ENCODE measurements at regions not wholly inside any gene's neighbourhood (a gene's known extent, or its start where the extent isn't known, plus 50 kb on each side); places are given as distances from the start of the nearest gene placed in this dataset.

- Histone ChIP-seq H3K79me2 (ENCODE audit: insufficient read depth, low read length) (no peaks in the 10 kb centered on the region), H3K9me2 (ENCODE audit: insufficient read depth) (no peaks in the 10 kb centered on the region), H3K4me3 (replicated peaks in 1 of 2; ENCODE audit: low read depth in 1 of 2, low read length in 2 of 2) (no peak overlapping the region), H3K27me3 (ENCODE audit: insufficient read depth, low read length) (no peaks in the 10 kb centered on the region), H3K9ac (ENCODE audit: low read length) (no peak overlapping the region), H4K20me1 (ENCODE audit: insufficient read depth) (no peaks in the 10 kb centered on the region), H3K9me3 (ENCODE audit: control insufficient read depth in 1 of 2, insufficient read depth in 1 of 2, low read depth in 1 of 2, low read length in 2 of 2) (no peaks in the 10 kb centered on the region), H3K27ac (ENCODE audit: low read depth, low read length) (no peak overlapping the region), H3K36me3 (ENCODE audit: control insufficient read depth in 1 of 2, insufficient read depth in 2 of 2, low read length in 2 of 2) (no peaks in the 10 kb centered on the region), H2AFZ (ENCODE audit: low read depth, low read length, poor library complexity, severe bottlenecking) (no peak overlapping the region), H3K4me1 (ENCODE audit: control insufficient read depth in 1 of 2, insufficient read depth in 2 of 2, low read length in 2 of 2) (no peaks in the 10 kb centered on the region), H3K4me2 (ENCODE audit: low read length) (no peak overlapping the region)
- TF ChIP-seq, protein P1, sequence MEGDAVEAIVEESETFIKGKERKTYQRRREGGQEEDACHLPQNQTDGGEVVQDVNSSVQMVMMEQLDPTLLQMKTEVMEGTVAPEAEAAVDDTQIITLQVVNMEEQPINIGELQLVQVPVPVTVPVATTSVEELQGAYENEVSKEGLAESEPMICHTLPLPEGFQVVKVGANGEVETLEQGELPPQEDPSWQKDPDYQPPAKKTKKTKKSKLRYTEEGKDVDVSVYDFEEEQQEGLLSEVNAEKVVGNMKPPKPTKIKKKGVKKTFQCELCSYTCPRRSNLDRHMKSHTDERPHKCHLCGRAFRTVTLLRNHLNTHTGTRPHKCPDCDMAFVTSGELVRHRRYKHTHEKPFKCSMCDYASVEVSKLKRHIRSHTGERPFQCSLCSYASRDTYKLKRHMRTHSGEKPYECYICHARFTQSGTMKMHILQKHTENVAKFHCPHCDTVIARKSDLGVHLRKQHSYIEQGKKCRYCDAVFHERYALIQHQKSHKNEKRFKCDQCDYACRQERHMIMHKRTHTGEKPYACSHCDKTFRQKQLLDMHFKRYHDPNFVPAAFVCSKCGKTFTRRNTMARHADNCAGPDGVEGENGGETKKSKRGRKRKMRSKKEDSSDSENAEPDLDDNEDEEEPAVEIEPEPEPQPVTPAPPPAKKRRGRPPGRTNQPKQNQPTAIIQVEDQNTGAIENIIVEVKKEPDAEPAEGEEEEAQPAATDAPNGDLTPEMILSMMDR (IDR thresholded peaks at IDR 0.05 in 2 of 3, conservative IDR thresholded peaks at IDR 0.05 in 1 of 3; ENCODE audit: borderline replicate concordance in 1 of 3, insufficient read depth in 1 of 3, low read depth in 2 of 3, low read length in 2 of 3): no peak
- TF ChIP-seq ZFX (IDR thresholded peaks at IDR 0.05) (no peak), POLR2AphosphoS5 (IDR thresholded peaks at IDR 0.05; ENCODE audit: low read depth, low read length) (no peak), EZH2 (IDR thresholded peaks at IDR 0.05) (no peak), YY1 (IDR thresholded peaks at IDR 0.05; ENCODE audit: extremely low read depth, insufficient replicate concordance, low read depth, low read length) (no peak), EZH2phosphoT487 (IDR thresholded peaks at IDR 0.05; ENCODE audit: borderline replicate concordance) (no peak), TCF7L2 (IDR thresholded peaks at IDR 0.05; ENCODE audit: borderline replicate concordance, extremely low read depth, insufficient read depth, insufficient read length) (no peak), REST (IDR thresholded peaks at IDR 0.05; ENCODE audit: low read depth) (no peak), FOSL1 (IDR thresholded peaks at IDR 0.05; ENCODE audit: low read depth) (no peak), MAX (IDR thresholded peaks at IDR 0.05) (no peak), POLR2A (IDR thresholded peaks at IDR 0.05; ENCODE audit: borderline replicate concordance, extremely low read depth, insufficient read depth, insufficient read length) (no peak), EGR1 (IDR thresholded peaks at IDR 0.05; ENCODE audit: low read depth) (no peak)
- TF ChIP-seq, protein P2, sequence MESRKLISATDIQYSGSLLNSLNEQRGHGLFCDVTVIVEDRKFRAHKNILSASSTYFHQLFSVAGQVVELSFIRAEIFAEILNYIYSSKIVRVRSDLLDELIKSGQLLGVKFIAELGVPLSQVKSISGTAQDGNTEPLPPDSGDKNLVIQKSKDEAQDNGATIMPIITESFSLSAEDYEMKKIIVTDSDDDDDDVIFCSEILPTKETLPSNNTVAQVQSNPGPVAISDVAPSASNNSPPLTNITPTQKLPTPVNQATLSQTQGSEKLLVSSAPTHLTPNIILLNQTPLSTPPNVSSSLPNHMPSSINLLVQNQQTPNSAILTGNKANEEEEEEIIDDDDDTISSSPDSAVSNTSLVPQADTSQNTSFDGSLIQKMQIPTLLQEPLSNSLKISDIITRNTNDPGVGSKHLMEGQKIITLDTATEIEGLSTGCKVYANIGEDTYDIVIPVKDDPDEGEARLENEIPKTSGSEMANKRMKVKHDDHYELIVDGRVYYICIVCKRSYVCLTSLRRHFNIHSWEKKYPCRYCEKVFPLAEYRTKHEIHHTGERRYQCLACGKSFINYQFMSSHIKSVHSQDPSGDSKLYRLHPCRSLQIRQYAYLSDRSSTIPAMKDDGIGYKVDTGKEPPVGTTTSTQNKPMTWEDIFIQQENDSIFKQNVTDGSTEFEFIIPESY (IDR thresholded peaks at IDR 0.05; ENCODE audit: extremely low read depth, insufficient replicate concordance, low read length): no peak
- ChIA-PET CTCF (no interaction called here), RAD21 (ENCODE audit: low non-redundant PET in 1 of 2, low total read pairs in 2 of 2, uncharacterized antibody in 2 of 2, unreplicated experiment in 2 of 2) (no interaction called here), POLR2A (no interaction called here)
- no peak for DNase-seq (ENCODE audit: low read depth, low spot score)
- no TSS peak for BruUV-seq (replicated peaks)
- ATAC-seq: no peak
- intact Hi-C loops (cut with micrococcal nuclease): no loop called here
Measured at GRCh38 chr2:206379886-206380285, 63.4 kb upstream of the ADAM23 start.

All from HCT116 (cell line).